Lower leg skin (tissue), 3 donors: ENCODE measurements at regions not wholly inside any gene's neighbourhood (a gene's known extent, or its start where the extent isn't known, plus 50 kb on each side); places are given as distances from the start of the nearest gene placed in this dataset.

Experiments
- CTCF ChIP-seq, 3 donors: fragments of 450-650 bp; IDR thresholded peaks; one replicate each; pipeline ENCODE4 v1.5.1; 2016; ENCODE audit warnings: antibody characterized with exemption in 3 of 3, mild to moderate bottlenecking in 3 of 3, moderate library complexity in 2 of 3
- POLR2A ChIP-seq, 2 donors: fragments of 450-650 bp; IDR thresholded peaks; one replicate each; pipeline ENCODE4 v1.6.1; 2016 to 2017; ENCODE audit warnings: antibody characterized with exemption in 2 of 2, mild to moderate bottlenecking in 1 of 2, moderate library complexity in 1 of 2

- TF ChIP-seq CTCF (IDR thresholded peaks at IDR 0.05) (no peak), POLR2A (IDR thresholded peaks at IDR 0.05) (no peak)
These were observed 833.5 kb downstream of the ADGRL2 start for GRCh38 chr1:82634266-82634665.
